ENCODE measurements at regions not wholly inside any gene's neighbourhood (a gene's known extent, or its start where the extent isn't known, plus 50 kb on each side); places are given as distances from the start of the nearest gene placed in this dataset.
A peak's percentile ranks its signal among the peaks of the same experiment; 100 is the strongest.

DNA sequence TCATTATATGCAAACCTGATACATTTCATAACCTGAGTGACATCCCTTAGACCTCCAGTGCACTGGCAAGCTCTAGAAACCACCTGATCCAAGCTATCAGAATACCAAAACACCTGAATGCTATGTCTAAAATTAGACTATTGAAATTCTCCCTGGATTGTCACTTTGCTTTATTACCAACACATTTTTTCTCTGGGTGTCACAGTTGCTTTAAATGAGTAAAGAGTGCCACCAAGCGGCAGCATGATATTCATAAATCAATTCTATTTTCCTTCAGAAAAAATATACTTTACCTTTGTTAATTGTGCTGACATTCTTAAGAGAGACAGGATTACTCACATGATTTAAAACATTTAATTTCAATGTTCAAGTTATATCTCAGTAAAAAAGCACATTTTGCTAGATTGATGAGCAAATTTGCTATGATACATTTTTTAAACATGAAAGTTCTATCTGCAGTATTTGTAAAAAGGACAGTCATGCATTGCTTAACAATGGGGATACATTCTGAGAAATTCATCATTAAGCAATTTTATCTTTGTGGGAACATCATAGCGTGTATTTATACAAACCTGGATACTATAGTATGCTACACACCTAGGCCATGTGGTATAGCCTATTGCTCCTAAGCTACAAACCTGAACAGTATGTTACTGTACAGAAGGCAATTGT is 338.4 kb upstream of the SLC39A10 start:
- peak; percentile 90 for FAIRE-seq
- no peaks in the 10 kb centered on the region for H3K4me1 ChIP-seq (ENCODE audit: control insufficient read depth in 2 of 3, insufficient read depth in 2 of 3, low read depth in 1 of 3, low read length in 3 of 3)
- TF ChIP-seq, protein P1, sequence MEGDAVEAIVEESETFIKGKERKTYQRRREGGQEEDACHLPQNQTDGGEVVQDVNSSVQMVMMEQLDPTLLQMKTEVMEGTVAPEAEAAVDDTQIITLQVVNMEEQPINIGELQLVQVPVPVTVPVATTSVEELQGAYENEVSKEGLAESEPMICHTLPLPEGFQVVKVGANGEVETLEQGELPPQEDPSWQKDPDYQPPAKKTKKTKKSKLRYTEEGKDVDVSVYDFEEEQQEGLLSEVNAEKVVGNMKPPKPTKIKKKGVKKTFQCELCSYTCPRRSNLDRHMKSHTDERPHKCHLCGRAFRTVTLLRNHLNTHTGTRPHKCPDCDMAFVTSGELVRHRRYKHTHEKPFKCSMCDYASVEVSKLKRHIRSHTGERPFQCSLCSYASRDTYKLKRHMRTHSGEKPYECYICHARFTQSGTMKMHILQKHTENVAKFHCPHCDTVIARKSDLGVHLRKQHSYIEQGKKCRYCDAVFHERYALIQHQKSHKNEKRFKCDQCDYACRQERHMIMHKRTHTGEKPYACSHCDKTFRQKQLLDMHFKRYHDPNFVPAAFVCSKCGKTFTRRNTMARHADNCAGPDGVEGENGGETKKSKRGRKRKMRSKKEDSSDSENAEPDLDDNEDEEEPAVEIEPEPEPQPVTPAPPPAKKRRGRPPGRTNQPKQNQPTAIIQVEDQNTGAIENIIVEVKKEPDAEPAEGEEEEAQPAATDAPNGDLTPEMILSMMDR (IDR thresholded peaks at IDR 0.05; ENCODE audit: borderline replicate concordance, extremely low read depth, insufficient read depth): peak; percentile 47

DNA sequence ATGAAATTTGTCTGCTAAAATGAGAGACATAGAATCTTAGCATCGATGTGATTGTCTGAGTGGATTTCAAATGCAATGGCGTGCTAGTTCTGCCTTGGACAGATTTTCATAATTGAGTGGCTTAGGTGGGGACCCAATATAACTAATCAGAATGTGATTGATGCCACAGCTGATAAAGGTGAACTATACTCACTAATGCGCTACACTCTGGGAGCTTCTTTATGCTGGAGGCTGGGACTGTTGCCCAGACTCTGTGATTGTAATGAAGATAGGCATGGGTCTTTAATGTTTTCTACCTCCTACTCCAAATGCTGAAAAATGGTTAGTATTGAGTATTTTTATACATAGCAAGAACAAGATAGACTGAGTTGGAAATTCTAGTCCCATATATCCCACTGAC is 339.5 kb upstream of the SLC39A10 start:
- Histone ChIP-seq H3K27me3 (ENCODE audit: control insufficient read depth, insufficient read depth, low read length) (no peaks in the 10 kb centered on the region), H3K36me3 (ENCODE audit: control insufficient read depth in 2 of 3, insufficient read depth in 3 of 3, low read length in 3 of 3) (no peaks in the 10 kb centered on the region), H3K4me1 (ENCODE audit: control insufficient read depth in 2 of 3, insufficient read depth in 2 of 3, low read depth in 1 of 3, low read length in 3 of 3) (no peaks in the 10 kb centered on the region), H3K9me3 (ENCODE audit: control insufficient read depth in 2 of 3, insufficient read depth in 1 of 3, low read length in 3 of 3) (no peaks in the 10 kb centered on the region), H3K4me3 (ENCODE audit: low read length in 3 of 3) (no peak overlapping the region), H3K9ac (ENCODE audit: low read length in 3 of 3) (no peak overlapping the region), H3K27ac (ENCODE audit: low read depth in 2 of 2, low read length in 2 of 2) (no peak overlapping the region)
- DNase-seq (no peak), FAIRE-seq (no peak)
- TF ChIP-seq, protein P1 (IDR thresholded peaks at IDR 0.05; ENCODE audit: borderline replicate concordance, extremely low read depth, insufficient read depth): no peak
- intact Hi-C loops (cut with DNase I): no loop called here

More for the DNA sequence above, 338.4 kb upstream of the SLC39A10 start:
- H3K36me3 ChIP-seq (ENCODE audit: control insufficient read depth in 2 of 3, insufficient read depth in 3 of 3, low read length in 3 of 3): no peaks in the 10 kb centered on the region
- no peak overlapping the region for H3K27ac ChIP-seq (ENCODE audit: low read depth in 2 of 2, low read length in 2 of 2)
- H3K9ac ChIP-seq (ENCODE audit: low read length in 3 of 3): no peak overlapping the region
- no peak overlapping the region for H3K4me3 ChIP-seq (ENCODE audit: low read length in 3 of 3)
- H3K27me3 ChIP-seq (ENCODE audit: control insufficient read depth, insufficient read depth, low read length): no peaks in the 10 kb centered on the region
- H3K9me3 ChIP-seq (ENCODE audit: control insufficient read depth in 2 of 3, insufficient read depth in 1 of 3, low read length in 3 of 3): no peaks in the 10 kb centered on the region
- intact Hi-C loops (cut with DNase I): no loop called here
- DNase-seq: peak in 3 of 5 donors; percentile 29 to 76 (median 58)

DNA sequence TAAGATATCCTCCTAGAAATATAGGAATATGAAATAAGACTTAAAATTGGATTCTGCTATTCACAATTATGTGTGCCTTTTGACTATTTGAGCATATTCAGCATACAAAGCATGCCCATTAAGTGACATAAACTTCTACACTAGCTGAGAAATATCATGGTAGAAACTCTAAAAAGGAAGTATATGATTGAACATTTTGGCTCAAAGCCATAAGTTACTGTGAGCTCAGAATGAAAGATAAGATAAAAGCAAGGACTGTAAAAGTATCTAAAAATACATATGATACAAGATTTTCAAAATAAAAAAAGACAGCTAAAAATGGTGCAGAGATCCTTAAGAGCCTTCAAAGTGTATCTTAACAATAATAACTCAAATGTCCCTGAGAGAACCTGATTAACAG is 340.5 kb upstream of the SLC39A10 start:
- Histone ChIP-seq H3K27me3 (ENCODE audit: control insufficient read depth, insufficient read depth, low read length) (no peaks in the 10 kb centered on the region), H3K4me1 (ENCODE audit: control insufficient read depth in 2 of 3, insufficient read depth in 2 of 3, low read depth in 1 of 3, low read length in 3 of 3) (no peaks in the 10 kb centered on the region), H3K9me3 (ENCODE audit: control insufficient read depth in 2 of 3, insufficient read depth in 1 of 3, low read length in 3 of 3) (no peaks in the 10 kb centered on the region), H3K36me3 (ENCODE audit: control insufficient read depth in 2 of 3, insufficient read depth in 3 of 3, low read length in 3 of 3) (no peaks in the 10 kb centered on the region), H3K4me3 (ENCODE audit: low read length in 3 of 3) (no peak overlapping the region), H3K27ac (ENCODE audit: low read depth in 2 of 2, low read length in 2 of 2) (no peak overlapping the region), H3K9ac (ENCODE audit: low read length in 3 of 3) (no peak overlapping the region)
- no peak for FAIRE-seq
- no peak for DNase-seq
- intact Hi-C loops (cut with DNase I): no loop called here
- TF ChIP-seq, protein P1 (IDR thresholded peaks at IDR 0.05; ENCODE audit: borderline replicate concordance, extremely low read depth, insufficient read depth): no peak

DNA sequence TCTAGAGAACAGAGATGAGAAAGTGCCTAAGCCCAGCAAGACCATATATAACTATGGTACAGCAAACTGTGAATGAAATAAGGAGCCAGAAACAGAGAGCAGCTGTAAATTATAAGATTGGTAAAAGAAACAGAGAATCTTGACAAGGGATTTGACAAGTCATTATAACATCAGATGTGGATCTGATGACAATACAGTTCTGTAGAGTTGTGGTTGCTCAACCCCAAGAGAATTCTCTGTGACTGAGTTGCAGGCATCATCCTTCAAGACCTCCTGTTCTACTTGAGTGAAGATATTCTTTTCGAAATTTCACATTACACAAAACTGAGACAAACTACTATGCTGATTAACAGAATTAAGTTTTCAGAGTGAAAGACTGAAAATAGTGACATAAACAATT is 343.1 kb upstream of the SLC39A10 start:
- H3K4me3 ChIP-seq (ENCODE audit: low read length in 3 of 3): no peak overlapping the region
- intact Hi-C loops (cut with DNase I): no loop called here
- FAIRE-seq (no peak), DNase-seq (no peak)
- H3K27ac ChIP-seq (ENCODE audit: low read depth in 2 of 2, low read length in 2 of 2): no peak overlapping the region
- TF ChIP-seq, protein P1 (IDR thresholded peaks at IDR 0.05; ENCODE audit: borderline replicate concordance, extremely low read depth, insufficient read depth): no peak
- H3K9ac ChIP-seq (ENCODE audit: low read length in 3 of 3): no peak overlapping the region
- no peaks in the 10 kb centered on the region for H3K27me3 ChIP-seq (ENCODE audit: control insufficient read depth, insufficient read depth, low read length)
- H3K36me3 ChIP-seq (ENCODE audit: control insufficient read depth in 2 of 3, insufficient read depth in 3 of 3, low read length in 3 of 3): no peaks in the 10 kb centered on the region
- H3K9me3 ChIP-seq (ENCODE audit: control insufficient read depth in 2 of 3, insufficient read depth in 1 of 3, low read length in 3 of 3): no peaks in the 10 kb centered on the region
- no peaks in the 10 kb centered on the region for H3K4me1 ChIP-seq (ENCODE audit: control insufficient read depth in 2 of 3, insufficient read depth in 2 of 3, low read depth in 1 of 3, low read length in 3 of 3)
